NCI-H774 (cell line): ENCODE measurements at regions not wholly inside any gene's neighbourhood (a gene's known extent, or its start where the extent isn't known, plus 50 kb on each side); places are given as distances from the start of the nearest gene placed in this dataset.

ENCODE experiments used
- DNase-seq: peaks from one replicate; lab custom pipeline; 2025; lab: John Stamatoyannopoulos, UW

GRCh38 chr4:42331040-42331439 lies 66.2 kb upstream of the SHISA3 start:
- DNase-seq = no peak

- DNase-seq = no peak
Measured at GRCh38 chr4:42331914-42332368, 65.3 kb upstream of the SHISA3 start.

GRCh38 chr4:42339935-42340406 lies 57.3 kb upstream of the SHISA3 start:
- DNase-seq = no peak

GRCh38 chr4:42341518-42342026 lies 55.7 kb upstream of the SHISA3 start:
- DNase-seq = no peak

GRCh38 chr4:42342459-42342858 lies 54.8 kb upstream of the SHISA3 start:
- no peak for DNase-seq

GRCh38 chr4:42344309-42344708 lies 53.0 kb upstream of the SHISA3 start:
- DNase-seq = no peak

- no peak for DNase-seq
Measured at GRCh38 chr4:42344749-42345148, 52.5 kb upstream of the SHISA3 start.

- DNase-seq = no peak
Measured at GRCh38 chr4:42345962-42346544, 51.2 kb upstream of the SHISA3 start.

- no peak for DNase-seq
Measured at GRCh38 chr4:42347076-42347475, 50.2 kb upstream of the SHISA3 start.
